PC-3 (cell line): ENCODE measurements at regions not wholly inside any gene's neighbourhood (a gene's known extent, or its start where the extent isn't known, plus 50 kb on each side); places are given as distances from the start of the nearest gene placed in this dataset.

Experiments
- CTCF ChIP-seq: fragments of 300-600 bp; sonication (generic); conservative IDR thresholded peaks from 2 replicates; pipeline ENCODE4 v1.5.1; 2017; ENCODE audit warnings: antibody characterized with exemption, low read depth, mild to moderate bottlenecking, low read length
- EZH2 ChIP-seq: fragments of 300-600 bp; sonication (generic); IDR thresholded peaks from one replicate; pipeline ENCODE4 v1.6.1; 2017; ENCODE audit warnings: antibody characterized with exemption, mild to moderate bottlenecking, low read length; ENCODE audit not compliant: unreplicated experiment

DNA sequence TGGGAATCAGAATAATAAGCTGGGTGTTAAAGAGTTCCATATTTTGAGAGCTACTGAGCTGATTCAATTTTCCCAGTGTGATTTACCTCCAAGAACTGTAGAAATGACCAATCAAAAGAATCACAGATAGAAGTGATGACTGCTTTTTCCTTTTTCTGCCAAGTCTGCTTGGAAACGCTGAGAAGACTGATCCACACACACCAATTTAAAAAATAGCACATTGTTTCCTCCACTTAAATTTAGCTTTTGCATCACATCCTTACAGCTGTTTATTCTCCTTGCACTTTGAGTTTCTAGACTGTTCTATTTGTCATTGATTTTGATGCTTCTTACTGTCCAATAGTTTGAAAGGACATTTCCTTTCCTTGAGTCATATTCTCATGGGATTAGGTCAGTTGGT is 590.3 kb upstream of the CHAC2 start:
- TF ChIP-seq CTCF, result no peak
- TF ChIP-seq EZH2, result no peak
